ENCODE measurements at regions not wholly inside any gene's neighbourhood (a gene's known extent, or its start where the extent isn't known, plus 50 kb on each side); places are given as distances from the start of the nearest gene placed in this dataset.
"Not testable (repeated sequence)": the region's sequence is repeated elsewhere in the genome, so short reads cannot be mapped to it uniquely, and the experiment has no call there.

GRCh38 chr12:128088926-128089325, 178.0 kb upstream of the TMEM132C start:
- H3K27me3 Mint-ChIP-seq, result no peaks in the 10 kb centered on the region
- H3K9me3 Mint-ChIP-seq (ENCODE audit: low read depth), result no peaks in the 10 kb centered on the region
- H3K27ac Mint-ChIP-seq, result no peak overlapping the region
- H3K36me3 Mint-ChIP-seq, result no peaks in the 10 kb centered on the region
- H3K4me1 Mint-ChIP-seq (ENCODE audit: low read depth), result no peaks in the 10 kb centered on the region
- no peak overlapping the region for H3K4me3 Mint-ChIP-seq

GRCh38 chr12:128089961-128090360, 177.0 kb upstream of the TMEM132C start:
- no peaks in the 10 kb centered on the region for H3K36me3 Mint-ChIP-seq
- no peaks in the 10 kb centered on the region for H3K27me3 Mint-ChIP-seq
- H3K4me1 Mint-ChIP-seq (ENCODE audit: low read depth), result no peaks in the 10 kb centered on the region
- H3K27ac Mint-ChIP-seq, result no peak overlapping the region
- H3K4me3 Mint-ChIP-seq, result no peak overlapping the region
- H3K9me3 Mint-ChIP-seq (ENCODE audit: low read depth), result no peaks in the 10 kb centered on the region

- no peaks in the 10 kb centered on the region for H3K4me1 Mint-ChIP-seq (ENCODE audit: low read depth)
- H3K9me3 Mint-ChIP-seq (ENCODE audit: low read depth), result no peaks in the 10 kb centered on the region
- no peaks in the 10 kb centered on the region for H3K36me3 Mint-ChIP-seq
- no peak overlapping the region for H3K4me3 Mint-ChIP-seq
- H3K27ac Mint-ChIP-seq, result no peak overlapping the region
- no peaks in the 10 kb centered on the region for H3K27me3 Mint-ChIP-seq
These were observed 175.8 kb upstream of the TMEM132C start for GRCh38 chr12:128091101-128091720.

GRCh38 chr12:128091951-128092382, 175.0 kb upstream of the TMEM132C start:
- no peak overlapping the region for H3K4me3 Mint-ChIP-seq
- no peaks in the 10 kb centered on the region for H3K4me1 Mint-ChIP-seq (ENCODE audit: low read depth)
- no peak overlapping the region for H3K27ac Mint-ChIP-seq
- H3K27me3 Mint-ChIP-seq, result no peaks in the 10 kb centered on the region
- no peaks in the 10 kb centered on the region for H3K9me3 Mint-ChIP-seq (ENCODE audit: low read depth)
- no peaks in the 10 kb centered on the region for H3K36me3 Mint-ChIP-seq

- no peaks in the 10 kb centered on the region for H3K27me3 Mint-ChIP-seq
- no peak overlapping the region for H3K27ac Mint-ChIP-seq
- no peak overlapping the region for H3K4me3 Mint-ChIP-seq
- H3K4me1 Mint-ChIP-seq (ENCODE audit: low read depth), result no peaks in the 10 kb centered on the region
- H3K9me3 Mint-ChIP-seq (ENCODE audit: low read depth), result no peaks in the 10 kb centered on the region
- H3K36me3 Mint-ChIP-seq, result no peaks in the 10 kb centered on the region
These were observed 168.2 kb upstream of the TMEM132C start for GRCh38 chr12:128098730-128099129.

GRCh38 chr12:128103152-128103551, 163.8 kb upstream of the TMEM132C start:
- Mint-ChIP-seq H3K36me3 (no peaks in the 10 kb centered on the region), H3K9me3 (ENCODE audit: low read depth) (no peaks in the 10 kb centered on the region), H3K27ac (no peak overlapping the region), H3K27me3 (no peaks in the 10 kb centered on the region), H3K4me1 (ENCODE audit: low read depth) (no peaks in the 10 kb centered on the region), H3K4me3 (no peak overlapping the region)

- Mint-ChIP-seq H3K9me3 (ENCODE audit: low read depth) (no peaks in the 10 kb centered on the region), H3K27ac (no peak overlapping the region), H3K36me3 (no peaks in the 10 kb centered on the region), H3K27me3 (no peaks in the 10 kb centered on the region), H3K4me3 (no peak overlapping the region), H3K4me1 (ENCODE audit: low read depth) (no peaks in the 10 kb centered on the region)
These were observed 157.7 kb upstream of the TMEM132C start for GRCh38 chr12:128109236-128109635.

- no peaks in the 10 kb centered on the region for H3K9me3 Mint-ChIP-seq (ENCODE audit: low read depth)
These were observed 157.3 kb upstream of the TMEM132C start for GRCh38 chr12:128109636-128110035.

GRCh38 chr12:128111333-128111732, 155.6 kb upstream of the TMEM132C start:
- H3K36me3 Mint-ChIP-seq, result no peaks in the 10 kb centered on the region
- H3K27me3 Mint-ChIP-seq, result no peaks in the 10 kb centered on the region
- no peaks in the 10 kb centered on the region for H3K9me3 Mint-ChIP-seq (ENCODE audit: low read depth)
- no peak overlapping the region for H3K4me3 Mint-ChIP-seq
- no peak overlapping the region for H3K27ac Mint-ChIP-seq
- H3K4me1 Mint-ChIP-seq (ENCODE audit: low read depth), result no peaks in the 10 kb centered on the region

More at GRCh38 chr12:128109636-128110035, 157.3 kb upstream of the TMEM132C start:
- no peaks in the 10 kb centered on the region for H3K36me3 Mint-ChIP-seq
- no peaks in the 10 kb centered on the region for H3K27me3 Mint-ChIP-seq
- H3K4me1 Mint-ChIP-seq (ENCODE audit: low read depth), result no peaks in the 10 kb centered on the region
- no peak overlapping the region for H3K4me3 Mint-ChIP-seq
- no peak overlapping the region for H3K27ac Mint-ChIP-seq

GRCh38 chr12:128111951-128112350, 155.0 kb upstream of the TMEM132C start:
- Mint-ChIP-seq H3K36me3 (no peaks in the 10 kb centered on the region), H3K27me3 (no peaks in the 10 kb centered on the region), H3K27ac (no peak overlapping the region), H3K9me3 (ENCODE audit: low read depth) (no peaks in the 10 kb centered on the region), H3K4me1 (ENCODE audit: low read depth) (no peaks in the 10 kb centered on the region), H3K4me3 (no peak overlapping the region)

- H3K36me3 Mint-ChIP-seq; H3K27ac Mint-ChIP-seq; H3K4me3 Mint-ChIP-seq; H3K27me3 Mint-ChIP-seq; H3K4me1 Mint-ChIP-seq (ENCODE audit: low read depth); H3K9me3 Mint-ChIP-seq (ENCODE audit: low read depth): not testable (repeated sequence)
These were observed 153.7 kb upstream of the TMEM132C start for GRCh38 chr12:128113250-128113649.

GRCh38 chr12:128114485-128114884, 152.5 kb upstream of the TMEM132C start:
- Mint-ChIP-seq H3K27ac (no peak overlapping the region), H3K9me3 (ENCODE audit: low read depth) (no peaks in the 10 kb centered on the region), H3K4me3 (no peak overlapping the region), H3K27me3 (no peaks in the 10 kb centered on the region), H3K36me3 (no peaks in the 10 kb centered on the region), H3K4me1 (ENCODE audit: low read depth) (no peaks in the 10 kb centered on the region)

- Mint-ChIP-seq H3K9me3 (ENCODE audit: low read depth) (no peaks in the 10 kb centered on the region), H3K27ac (no peak overlapping the region), H3K4me1 (ENCODE audit: low read depth) (no peaks in the 10 kb centered on the region), H3K27me3 (no peaks in the 10 kb centered on the region), H3K4me3 (no peak overlapping the region), H3K36me3 (no peaks in the 10 kb centered on the region)
These were observed 150.4 kb upstream of the TMEM132C start for GRCh38 chr12:128116537-128116936.

GRCh38 chr12:128120035-128120434, 146.9 kb upstream of the TMEM132C start:
- no peak overlapping the region for H3K27ac Mint-ChIP-seq
- no peak overlapping the region for H3K4me3 Mint-ChIP-seq
- H3K9me3 Mint-ChIP-seq (ENCODE audit: low read depth), result no peaks in the 10 kb centered on the region
- H3K36me3 Mint-ChIP-seq, result no peaks in the 10 kb centered on the region
- H3K27me3 Mint-ChIP-seq, result no peaks in the 10 kb centered on the region
- no peaks in the 10 kb centered on the region for H3K4me1 Mint-ChIP-seq (ENCODE audit: low read depth)

- Mint-ChIP-seq H3K4me1 (ENCODE audit: low read depth) (no peaks in the 10 kb centered on the region), H3K27ac (no peak overlapping the region), H3K36me3 (no peaks in the 10 kb centered on the region), H3K4me3 (no peak overlapping the region), H3K27me3 (no peaks in the 10 kb centered on the region), H3K9me3 (ENCODE audit: low read depth) (peaks cover 4% of the 10 kb centered on the region)
These were observed 145.5 kb upstream of the TMEM132C start for GRCh38 chr12:128121424-128121823.

- H3K4me3 Mint-ChIP-seq, result no peak overlapping the region
- H3K27me3 Mint-ChIP-seq, result no peaks in the 10 kb centered on the region
- H3K4me1 Mint-ChIP-seq (ENCODE audit: low read depth), result no peaks in the 10 kb centered on the region
- no peaks in the 10 kb centered on the region for H3K36me3 Mint-ChIP-seq
- H3K27ac Mint-ChIP-seq, result no peak overlapping the region
- peaks cover 4% of the 10 kb centered on the region for H3K9me3 Mint-ChIP-seq (ENCODE audit: low read depth)
These were observed 143.9 kb upstream of the TMEM132C start for GRCh38 chr12:128123096-128123495.
